Fibroblast of lung (primary cell): ENCODE measurements at regions not wholly inside any gene's neighbourhood (a gene's known extent, or its start where the extent isn't known, plus 50 kb on each side); places are given as distances from the start of the nearest gene placed in this dataset.
A peak's percentile ranks its signal among the peaks of the same experiment; 100 is the strongest.

Experiments
- DNase-seq, 2 donors: peaks; one replicate each; pipeline versions ENCODE4 v3.0.0 to v3.0.0-alpha.2; 2010; ENCODE audit warnings: low read depth in 2 of 2
- H2AFZ ChIP-seq: 2 replicates; pipeline ENCODE4 v1.5.1; 2012; ENCODE audit warnings: low read length, control low read depth, inconsistent platforms
- H3K27ac ChIP-seq: 2 replicates; pipeline ENCODE4 v1.5.1; 2011; ENCODE audit warnings: low read length, control low read depth; ENCODE audit not compliant: insufficient read depth
- H3K27me3 ChIP-seq: 2 replicates; pipeline ENCODE4 v1.5.1; 2011; ENCODE audit warnings: mild to moderate bottlenecking, low read length; ENCODE audit not compliant: control insufficient read depth, insufficient read depth
- H3K36me3 ChIP-seq: 2 replicates; pipeline ENCODE4 v1.5.1; 2011; ENCODE audit warnings: low read length; ENCODE audit not compliant: control insufficient read depth, insufficient read depth
- H3K4me1 ChIP-seq: 2 replicates; pipeline ENCODE4 v1.5.1; 2011; ENCODE audit warnings: low read length; ENCODE audit not compliant: control insufficient read depth, insufficient read depth; ENCODE audit errors: extremely low read depth
- H3K4me2 ChIP-seq: 2 replicates; pipeline ENCODE4 v1.5.1; 2011; ENCODE audit warnings: low read length, control low read depth; ENCODE audit not compliant: insufficient read depth; ENCODE audit errors: extremely low read depth
- H3K4me3 ChIP-seq, 4 experiments: fragments of 200-600 bp in 1 of 4; sonication (generic) in 1 of 4; replicated peaks in 1 of 4; 2 replicates each; pipeline ENCODE4 v1.5.1; 2011 to 2016; ENCODE audit warnings: low read length in 4 of 4, low read depth in 3 of 4, mild to moderate bottlenecking in 3 of 4, control low read depth in 2 of 4, inconsistent platforms in 1 of 4, mixed read lengths in 1 of 4; ENCODE audit not compliant: insufficient read depth in 1 of 4; ENCODE audit errors: control extremely low read depth in 1 of 4
- H3K79me2 ChIP-seq: 2 replicates; pipeline ENCODE4 v1.5.1; 2012; ENCODE audit warnings: mild to moderate bottlenecking, low read length, inconsistent platforms; ENCODE audit not compliant: control insufficient read depth, insufficient read depth
- H3K9ac ChIP-seq: 2 replicates; pipeline ENCODE4 v1.5.1; 2011; ENCODE audit warnings: mild to moderate bottlenecking, low read length, control low read depth; ENCODE audit not compliant: insufficient read depth
- H3K9me3 ChIP-seq: 2 replicates; pipeline ENCODE4 v1.5.1; 2012; ENCODE audit warnings: low read depth, low read length; ENCODE audit not compliant: control insufficient read depth, insufficient read depth
- H4K20me1 ChIP-seq: 2 replicates; pipeline ENCODE4 v1.5.1; 2011; ENCODE audit warnings: low read length; ENCODE audit not compliant: control insufficient read depth, insufficient read depth; ENCODE audit errors: extremely low read depth
- EZH2 ChIP-seq: IDR thresholded peaks from 2 replicates; pipeline ENCODE4 v1.5.1; 2012; ENCODE audit warnings: low read length, control low read depth, mild to moderate bottlenecking; ENCODE audit errors: missing control alignments
- TF ChIP-seq, protein P1 (sequence below), 2 donors: IDR thresholded peaks in 1 of 2; conservative IDR thresholded peaks in 1 of 2; 1 replicate in 1 of 2; 2 replicates in 1 of 2; pipeline ENCODE4 v1.5.1; 2011 to 2012; ENCODE audit warnings: low read length in 2 of 2, control low read depth in 1 of 2, inconsistent platforms in 1 of 2, low read depth in 1 of 2, mild to moderate bottlenecking in 1 of 2

GRCh38 chr12:84054811-84055210 is 857.8 kb downstream of the SLC6A15 start:
- Histone ChIP-seq H3K4me3 (no peak overlapping the region), H3K36me3 (no peaks in the 10 kb centered on the region), H3K27ac (no peak overlapping the region), H3K4me2 (no peak overlapping the region), H3K9me3 (no peaks in the 10 kb centered on the region), H3K9ac (no peak overlapping the region), H4K20me1 (no peaks in the 10 kb centered on the region), H2AFZ (no peak overlapping the region), H3K27me3 (no peaks in the 10 kb centered on the region), H3K4me1 (no peaks in the 10 kb centered on the region), H3K79me2 (no peaks in the 10 kb centered on the region)
- no peak for DNase-seq
- no peak for TF ChIP-seq EZH2
- TF ChIP-seq, protein P1, sequence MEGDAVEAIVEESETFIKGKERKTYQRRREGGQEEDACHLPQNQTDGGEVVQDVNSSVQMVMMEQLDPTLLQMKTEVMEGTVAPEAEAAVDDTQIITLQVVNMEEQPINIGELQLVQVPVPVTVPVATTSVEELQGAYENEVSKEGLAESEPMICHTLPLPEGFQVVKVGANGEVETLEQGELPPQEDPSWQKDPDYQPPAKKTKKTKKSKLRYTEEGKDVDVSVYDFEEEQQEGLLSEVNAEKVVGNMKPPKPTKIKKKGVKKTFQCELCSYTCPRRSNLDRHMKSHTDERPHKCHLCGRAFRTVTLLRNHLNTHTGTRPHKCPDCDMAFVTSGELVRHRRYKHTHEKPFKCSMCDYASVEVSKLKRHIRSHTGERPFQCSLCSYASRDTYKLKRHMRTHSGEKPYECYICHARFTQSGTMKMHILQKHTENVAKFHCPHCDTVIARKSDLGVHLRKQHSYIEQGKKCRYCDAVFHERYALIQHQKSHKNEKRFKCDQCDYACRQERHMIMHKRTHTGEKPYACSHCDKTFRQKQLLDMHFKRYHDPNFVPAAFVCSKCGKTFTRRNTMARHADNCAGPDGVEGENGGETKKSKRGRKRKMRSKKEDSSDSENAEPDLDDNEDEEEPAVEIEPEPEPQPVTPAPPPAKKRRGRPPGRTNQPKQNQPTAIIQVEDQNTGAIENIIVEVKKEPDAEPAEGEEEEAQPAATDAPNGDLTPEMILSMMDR (conservative IDR thresholded peaks at IDR 0.05 in 1 of 2, IDR thresholded peaks at IDR 0.05 in 1 of 2; ENCODE audit: low read depth in 1 of 2, low read length in 2 of 2): no peak

DNA sequence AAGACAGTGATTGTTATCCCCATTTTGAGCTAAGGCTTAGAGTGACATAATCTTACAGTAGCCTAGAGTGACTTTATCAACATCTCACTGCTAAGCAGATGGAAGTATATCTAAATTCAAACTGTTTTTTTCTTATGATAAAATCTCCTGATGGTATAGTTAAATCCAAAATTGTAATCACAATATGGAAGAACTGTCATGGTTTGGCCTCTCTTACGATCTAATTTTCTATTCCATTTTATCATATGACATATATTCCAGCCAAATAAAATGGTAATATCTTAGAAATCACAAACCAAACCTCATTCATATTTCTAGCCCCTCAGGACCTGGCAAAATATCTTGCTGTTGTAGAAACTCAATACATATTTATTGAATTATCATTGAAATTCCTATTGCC is 864.7 kb downstream of the SLC6A15 start:
- no peak overlapping the region for H3K4me2 ChIP-seq
- TF ChIP-seq, protein P1 (conservative IDR thresholded peaks at IDR 0.05 in 1 of 2, IDR thresholded peaks at IDR 0.05 in 1 of 2; ENCODE audit: low read depth in 1 of 2, low read length in 2 of 2): no peak
- TF ChIP-seq EZH2: no peak
- no peak overlapping the region for H3K9ac ChIP-seq
- no peaks in the 10 kb centered on the region for H3K36me3 ChIP-seq
- no peaks in the 10 kb centered on the region for H4K20me1 ChIP-seq
- no peak overlapping the region for H3K4me3 ChIP-seq
- no peak overlapping the region for H2AFZ ChIP-seq
- no peak for DNase-seq
- no peaks in the 10 kb centered on the region for H3K79me2 ChIP-seq
- H3K4me1 ChIP-seq: no peaks in the 10 kb centered on the region
- no peaks in the 10 kb centered on the region for H3K9me3 ChIP-seq
- H3K27me3 ChIP-seq: no peaks in the 10 kb centered on the region
- H3K27ac ChIP-seq: no peak overlapping the region

DNA sequence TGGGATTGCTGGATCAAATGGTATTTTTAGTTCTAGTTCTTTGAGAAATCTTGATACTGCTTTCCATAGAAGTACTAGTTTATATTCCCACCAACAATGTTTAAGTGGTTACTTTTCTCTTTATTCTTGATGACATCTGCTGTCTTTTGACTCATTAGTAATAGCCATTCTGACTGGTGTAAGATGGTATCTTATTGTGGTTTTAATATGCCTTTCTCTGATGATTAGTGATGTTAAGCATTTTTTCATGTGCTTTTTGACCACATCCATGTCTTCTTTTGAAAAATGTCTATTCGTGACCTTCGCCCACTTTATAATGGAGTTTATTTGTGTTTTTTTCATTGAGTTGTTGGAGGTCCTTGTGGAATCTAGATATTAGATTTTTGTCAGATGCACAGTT is 865.7 kb downstream of the SLC6A15 start:
- H4K20me1 ChIP-seq: no peaks in the 10 kb centered on the region
- no peak overlapping the region for H3K27ac ChIP-seq
- no peak overlapping the region for H3K4me3 ChIP-seq
- no peaks in the 10 kb centered on the region for H3K9me3 ChIP-seq
- no peaks in the 10 kb centered on the region for H3K36me3 ChIP-seq
- no peak overlapping the region for H3K4me2 ChIP-seq
- no peak overlapping the region for H3K9ac ChIP-seq
- H3K4me1 ChIP-seq: no peaks in the 10 kb centered on the region
- H3K27me3 ChIP-seq: no peaks in the 10 kb centered on the region
- no peaks in the 10 kb centered on the region for H3K79me2 ChIP-seq
- no peak for TF ChIP-seq EZH2
- TF ChIP-seq, protein P1 (conservative IDR thresholded peaks at IDR 0.05 in 1 of 2, IDR thresholded peaks at IDR 0.05 in 1 of 2; ENCODE audit: low read depth in 1 of 2, low read length in 2 of 2): no peak
- H2AFZ ChIP-seq: no peak overlapping the region
- peak in 1 of 2 donors; percentile 3 for DNase-seq
